ENCODE measurements at regions not wholly inside any gene's neighbourhood (a gene's known extent, or its start where the extent isn't known, plus 50 kb on each side); places are given as distances from the start of the nearest gene placed in this dataset.
"Not testable (repeated sequence)": the region's sequence is repeated elsewhere in the genome, so short reads cannot be mapped to it uniquely, and the experiment has no call there.

GRCh38 chr1:94362466-94363058 is 55.6 kb upstream of the ABCD3 start:
- no peak for DNase-seq (ENCODE audit: low spot score)

GRCh38 chr1:94358630-94359599 is 59.3 kb upstream of the ABCD3 start:
- no peak for FAIRE-seq

More at GRCh38 chr1:94362466-94363058, 55.6 kb upstream of the ABCD3 start:
- FAIRE-seq = no peak

GRCh38 chr1:94357661-94358060 is 60.5 kb upstream of the ABCD3 start:
- no peak for DNase-seq (ENCODE audit: low spot score)
- FAIRE-seq = no peak

More at GRCh38 chr1:94358630-94359599, 59.3 kb upstream of the ABCD3 start:
- DNase-seq (ENCODE audit: low spot score) = no peak

- no peak for DNase-seq (ENCODE audit: low spot score)
- FAIRE-seq = no peak
These were observed 62.7 kb upstream of the ABCD3 start for GRCh38 chr1:94355485-94355980.

GRCh38 chr1:94351481-94351880 is 66.7 kb upstream of the ABCD3 start:
- FAIRE-seq = no peak

GRCh38 chr1:94350350-94350924 is 67.8 kb upstream of the ABCD3 start:
- no peak for DNase-seq (ENCODE audit: low spot score)
- FAIRE-seq = no peak

More at GRCh38 chr1:94351481-94351880, 66.7 kb upstream of the ABCD3 start:
- no peak for DNase-seq (ENCODE audit: low spot score)

GRCh38 chr1:94349853-94350252 is 68.3 kb upstream of the ABCD3 start:
- no peak for DNase-seq (ENCODE audit: low spot score)
- FAIRE-seq = no peak

- FAIRE-seq; DNase-seq (ENCODE audit: low spot score): not testable (repeated sequence)
These were observed 69.8 kb upstream of the ABCD3 start for GRCh38 chr1:94348386-94348785.

GRCh38 chr1:94345148-94345721 is 73.0 kb upstream of the ABCD3 start:
- no peak for DNase-seq (ENCODE audit: low spot score)
- FAIRE-seq = no peak

- DNase-seq (ENCODE audit: low spot score) (no peak), FAIRE-seq (no peak)
These were observed 75.8 kb upstream of the ABCD3 start for GRCh38 chr1:94342416-94342815.

GRCh38 chr1:94339206-94339927 is 78.8 kb upstream of the ABCD3 start:
- no peak for DNase-seq (ENCODE audit: low spot score)
- FAIRE-seq = no peak

GRCh38 chr1:94336991-94337390 is 81.2 kb upstream of the ABCD3 start:
- no peak for DNase-seq (ENCODE audit: low spot score)
- FAIRE-seq = no peak

- peak; percentile 87 for DNase-seq (ENCODE audit: low spot score)
- peak; percentile 97 for FAIRE-seq
These were observed 82.2 kb upstream of the ABCD3 start for GRCh38 chr1:94335950-94336349.

GRCh38 chr1:94335447-94335846 is 82.7 kb upstream of the ABCD3 start:
- DNase-seq (ENCODE audit: low spot score) = no peak
- FAIRE-seq = no peak

GRCh38 chr1:94334764-94335163 is 83.4 kb upstream of the ABCD3 start:
- DNase-seq (ENCODE audit: low spot score) (no peak), FAIRE-seq (no peak)

GRCh38 chr1:94332952-94333351 is 85.2 kb upstream of the ABCD3 start:
- FAIRE-seq (peak; percentile 73), DNase-seq (ENCODE audit: low spot score) (peak; percentile 75)

- FAIRE-seq (no peak), DNase-seq (ENCODE audit: low spot score) (no peak)
These were observed 85.7 kb upstream of the ABCD3 start for GRCh38 chr1:94332516-94332915.

- DNase-seq (ENCODE audit: low spot score) (peak; percentile 35), FAIRE-seq (no peak)
These were observed 88.2 kb upstream of the ABCD3 start for GRCh38 chr1:94329986-94330385.

- FAIRE-seq (no peak), DNase-seq (ENCODE audit: low spot score) (no peak)
These were observed 88.9 kb upstream of the ABCD3 start for GRCh38 chr1:94329276-94329675.

- FAIRE-seq (peak; percentile 85), DNase-seq (ENCODE audit: low spot score) (peak; percentile 87)
These were observed 89.8 kb upstream of the ARHGAP29 start for GRCh38 chr1:94327001-94327690.

Data from RCC 7860 (cell line).